H1 (cell line): ENCODE measurements at regions not wholly inside any gene's neighbourhood (a gene's known extent, or its start where the extent isn't known, plus 50 kb on each side); places are given as distances from the start of the nearest gene placed in this dataset.

Experiments
- ASH2L ChIP-seq: fragments of 200-600, 300-600 bp; sonication (generic); IDR thresholded peaks from one replicate; pipeline ENCODE4 v1.7.1; 2017; ENCODE audit warnings: low read length
- CBX5 ChIP-seq: fragments of 300-800, 300-1000 bp; sonication (generic); IDR thresholded peaks from 2 replicates; pipeline ENCODE4 v1.7.1; 2016; ENCODE audit warnings: antibody characterized with exemption, low read length, low read depth
- EZH2 ChIP-seq: fragments of 200-600 bp; sonication (generic); IDR thresholded peaks from 2 replicates; pipeline ENCODE4 v1.7.1; 2012; ENCODE audit warnings: low read depth, mild to moderate bottlenecking, moderate library complexity, low read length, inconsistent platforms; ENCODE audit not compliant: severe bottlenecking
- GABPA ChIP-seq: IDR thresholded peaks from 2 replicates; pipeline ENCODE4 v1.6.1; 2011; ENCODE audit warnings: mild to moderate bottlenecking, low read length, moderate library complexity, borderline replicate concordance; ENCODE audit not compliant: insufficient read depth
- MAFK ChIP-seq: IDR thresholded peaks from 2 replicates; pipeline ENCODE4 v1.6.1; 2012; ENCODE audit warnings: low read depth, mild to moderate bottlenecking, improper control_type of control experiment, low read length
- SIRT6 ChIP-seq: IDR thresholded peaks from one replicate; pipeline ENCODE4 v1.7.1; 2012; ENCODE audit warnings: low read length, inconsistent platforms
- SP1 ChIP-seq: IDR thresholded peaks from 2 replicates; pipeline ENCODE4 v1.6.1; 2011; ENCODE audit warnings: low read depth, low read length
- SRF ChIP-seq: IDR thresholded peaks from 2 replicates; pipeline ENCODE4 v1.6.1; 2011; ENCODE audit warnings: mild to moderate bottlenecking, low read depth, low read length, moderate library complexity
- TF ChIP-seq, protein P1 (sequence below): IDR thresholded peaks from 2 replicates; pipeline ENCODE4 v1.6.1; 2011; ENCODE audit warnings: low read length, improper control_type of control experiment

DNA sequence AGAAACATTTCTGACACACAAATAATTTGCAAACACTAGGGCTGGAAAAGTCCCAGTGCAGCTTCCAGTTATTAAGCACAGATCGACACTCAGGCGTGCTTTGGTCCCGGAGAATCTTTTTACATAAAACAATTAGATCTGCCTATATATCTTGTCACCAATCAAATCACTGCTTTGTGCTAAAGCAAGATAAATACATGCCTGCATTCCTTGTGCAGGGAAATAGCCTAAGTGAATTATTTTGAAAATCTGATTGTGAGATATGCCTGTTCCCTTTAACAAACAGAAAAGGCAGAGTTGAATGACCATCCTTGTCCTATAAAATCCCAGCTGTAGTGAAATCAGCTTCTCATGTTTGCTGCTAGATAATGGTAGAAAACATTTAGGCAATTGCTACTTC lies 604.4 kb downstream of the CCDC171 start (continued):
- TF ChIP-seq CBX5 (no peak), MAFK (no peak), GABPA (no peak), EZH2 (no peak), SP1 (no peak), SRF (no peak), SIRT6 (no peak), ASH2L (no peak)
- TF ChIP-seq, protein P1, sequence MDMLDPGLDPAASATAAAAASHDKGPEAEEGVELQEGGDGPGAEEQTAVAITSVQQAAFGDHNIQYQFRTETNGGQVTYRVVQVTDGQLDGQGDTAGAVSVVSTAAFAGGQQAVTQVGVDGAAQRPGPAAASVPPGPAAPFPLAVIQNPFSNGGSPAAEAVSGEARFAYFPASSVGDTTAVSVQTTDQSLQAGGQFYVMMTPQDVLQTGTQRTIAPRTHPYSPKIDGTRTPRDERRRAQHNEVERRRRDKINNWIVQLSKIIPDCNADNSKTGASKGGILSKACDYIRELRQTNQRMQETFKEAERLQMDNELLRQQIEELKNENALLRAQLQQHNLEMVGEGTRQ = no peak
